Activated CD8-positive, alpha-beta T cell treated with anti-CD3 and anti-CD28 coated beads for 36 hours (primary cell): ENCODE measurements at regions not wholly inside any gene's neighbourhood (a gene's known extent, or its start where the extent isn't known, plus 50 kb on each side); places are given as distances from the start of the nearest gene placed in this dataset.
A peak's percentile ranks its signal among the peaks of the same experiment; 100 is the strongest.
"Not testable (repeated sequence)": the region's sequence is repeated elsewhere in the genome, so short reads cannot be mapped to it uniquely, and the experiment has no call there.

Source experiments
- ATAC-seq: fragments of 200-7000 bp; cut with Tn5 transposase; one replicate; pipeline ENCODE4 v1.10.0; 2021; ENCODE audit warnings: mild to moderate bottlenecking, moderate library complexity
- CTCF ChIA-PET: fragments of 350-600 bp; sonication (Branson Sonifier 250); formaldehyde crosslinking; loops from one replicate; lab custom pipeline; 2021; ENCODE audit warnings: antibody characterized with exemption; lab: Charles Lee
- POLR2A ChIA-PET: fragments of 350-600 bp; sonication (Branson Sonifier 250); formaldehyde crosslinking; loops from one replicate; lab custom pipeline; 2021; ENCODE audit warnings: antibody characterized with exemption; lab: Charles Lee
- DNase-seq: peaks from one replicate; pipeline ENCODE4 v3.0.0-alpha.2; 2020
- H3K27ac Mint-ChIP-seq: one replicate; pipeline ENCODE4 v1.8.0; 2021; ENCODE audit warnings: mild to moderate bottlenecking, mixed read lengths
- H3K27me3 Mint-ChIP-seq: one replicate; pipeline ENCODE4 v1.8.0; 2021; ENCODE audit warnings: mixed read lengths
- H3K36me3 Mint-ChIP-seq: one replicate; pipeline ENCODE4 v1.8.0; 2021; ENCODE audit warnings: low read depth, mixed read lengths
- H3K4me1 Mint-ChIP-seq: one replicate; pipeline ENCODE4 v1.8.0; 2021; ENCODE audit warnings: low read depth, mixed read lengths
- H3K4me3 Mint-ChIP-seq: one replicate; pipeline ENCODE4 v1.8.0; 2021; ENCODE audit warnings: mild to moderate bottlenecking, moderate library complexity, mixed read lengths
- H3K9me3 Mint-ChIP-seq: one replicate; pipeline ENCODE4 v1.8.0; 2021; ENCODE audit warnings: mixed read lengths
- intact Hi-C: fragments of 100-400 bp; cut with micrococcal nuclease; formaldehyde crosslinking; loops from one replicate; pipeline ENCODE4 v1.10.0; 2022
- TF ChIP-seq, protein P1 (sequence below): fragments of 200-600 bp; IDR thresholded peaks from one replicate; pipeline ENCODE4 v1.8.0; 2022; ENCODE audit warnings: antibody characterized with exemption, mild to moderate bottlenecking

DNA sequence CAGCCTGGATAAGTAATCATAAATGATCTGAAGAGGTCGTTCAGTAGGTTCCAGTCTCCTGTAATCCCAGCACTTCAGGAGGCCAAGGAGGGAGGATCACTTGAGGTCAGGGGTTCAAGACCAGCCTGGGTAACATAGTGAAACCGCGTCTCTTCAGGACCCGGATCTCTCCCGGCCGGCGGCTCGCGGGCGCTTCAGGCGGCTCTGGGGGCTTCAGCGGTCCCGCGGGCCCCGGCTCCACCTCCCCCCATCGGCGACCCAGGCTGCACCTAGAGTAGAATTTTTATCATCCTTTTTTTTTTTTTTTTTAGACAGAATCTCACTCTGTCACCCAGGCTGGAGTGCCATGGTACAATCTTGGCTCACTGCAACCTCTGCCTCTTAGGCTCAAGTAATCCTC is 95.9 kb downstream of the ABCC12 start:
- no peaks in the 10 kb centered on the region for H3K4me1 Mint-ChIP-seq
- CTCF ChIA-PET = no interaction called here

DNA sequence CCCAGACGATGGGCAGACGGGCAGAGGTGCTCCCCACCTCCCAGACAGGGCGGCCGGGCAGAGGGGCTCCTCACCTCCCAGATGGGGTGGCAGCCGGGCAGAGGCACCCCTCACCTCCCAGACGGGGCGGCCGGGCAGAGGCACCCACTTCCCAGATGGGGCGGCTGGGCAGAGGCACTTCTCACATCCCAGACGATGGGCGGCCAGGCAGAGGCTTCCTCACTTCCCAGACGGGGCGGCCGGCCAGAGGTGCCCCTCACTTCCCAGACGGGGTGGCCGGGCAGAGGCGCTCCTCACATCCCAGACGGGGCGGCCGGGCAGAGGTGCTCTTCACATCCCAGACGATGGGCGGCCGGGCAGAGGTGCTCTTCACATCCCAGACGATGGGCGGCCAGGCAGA is 96.6 kb downstream of the ABCC12 start:
- H3K4me1 Mint-ChIP-seq, H3K36me3 Mint-ChIP-seq, POLR2A ChIA-PET, DNase-seq, intact Hi-C loops, H3K27ac Mint-ChIP-seq, ATAC-seq, CTCF ChIA-PET, H3K9me3 Mint-ChIP-seq, H3K4me3 Mint-ChIP-seq: not testable (repeated sequence)
- H3K27me3 Mint-ChIP-seq = peaks cover 15% of the 10 kb centered on the region

More for the DNA sequence above, 95.9 kb downstream of the ABCC12 start:
- intact Hi-C loops = no loop called here
- Mint-ChIP-seq H3K27ac (no peak overlapping the region), H3K36me3 (no peaks in the 10 kb centered on the region), H3K4me3 (no peak overlapping the region), H3K9me3 (peaks cover 3% of the 10 kb centered on the region), H3K27me3 (peaks cover 12% of the 10 kb centered on the region)
- no peak for ATAC-seq
- TF ChIP-seq, protein P1, sequence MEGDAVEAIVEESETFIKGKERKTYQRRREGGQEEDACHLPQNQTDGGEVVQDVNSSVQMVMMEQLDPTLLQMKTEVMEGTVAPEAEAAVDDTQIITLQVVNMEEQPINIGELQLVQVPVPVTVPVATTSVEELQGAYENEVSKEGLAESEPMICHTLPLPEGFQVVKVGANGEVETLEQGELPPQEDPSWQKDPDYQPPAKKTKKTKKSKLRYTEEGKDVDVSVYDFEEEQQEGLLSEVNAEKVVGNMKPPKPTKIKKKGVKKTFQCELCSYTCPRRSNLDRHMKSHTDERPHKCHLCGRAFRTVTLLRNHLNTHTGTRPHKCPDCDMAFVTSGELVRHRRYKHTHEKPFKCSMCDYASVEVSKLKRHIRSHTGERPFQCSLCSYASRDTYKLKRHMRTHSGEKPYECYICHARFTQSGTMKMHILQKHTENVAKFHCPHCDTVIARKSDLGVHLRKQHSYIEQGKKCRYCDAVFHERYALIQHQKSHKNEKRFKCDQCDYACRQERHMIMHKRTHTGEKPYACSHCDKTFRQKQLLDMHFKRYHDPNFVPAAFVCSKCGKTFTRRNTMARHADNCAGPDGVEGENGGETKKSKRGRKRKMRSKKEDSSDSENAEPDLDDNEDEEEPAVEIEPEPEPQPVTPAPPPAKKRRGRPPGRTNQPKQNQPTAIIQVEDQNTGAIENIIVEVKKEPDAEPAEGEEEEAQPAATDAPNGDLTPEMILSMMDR = no peak
- DNase-seq = no peak
- POLR2A ChIA-PET = no interaction called here

DNA sequence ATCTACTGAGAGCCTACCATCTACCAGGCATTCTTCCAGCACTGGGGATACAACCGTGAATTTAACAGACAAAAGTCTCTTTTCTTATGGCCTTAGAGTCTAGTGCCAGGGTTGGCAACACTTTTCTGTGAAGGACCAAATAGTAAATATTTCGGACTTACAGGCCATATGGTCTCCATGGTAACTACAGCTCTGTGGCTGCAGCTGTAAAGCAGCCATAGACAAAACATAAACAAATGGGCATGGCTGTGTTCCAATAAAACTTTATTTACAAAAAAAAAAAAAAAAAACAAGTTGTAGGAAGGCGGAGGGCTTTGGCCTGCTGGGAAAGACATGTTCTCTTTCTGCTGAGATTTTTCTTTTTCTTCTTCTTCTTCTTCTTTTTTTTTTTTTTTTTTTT is 98.7 kb downstream of the ABCC12 start:
- TF ChIP-seq, protein P1 = no peak
- Mint-ChIP-seq H3K27ac (no peak overlapping the region), H3K4me3 (no peak overlapping the region), H3K9me3 (no peaks in the 10 kb centered on the region), H3K4me1 (no peaks in the 10 kb centered on the region), H3K27me3 (peaks cover 14% of the 10 kb centered on the region), H3K36me3 (no peaks in the 10 kb centered on the region)
- ChIA-PET CTCF (interaction anchor here (0.6 to 1.5 kb wide), 3 partner anchors 100 to 317 kb away, joined by 3 to 4 read pairs (median 4); no protein-coding TSS in a partner anchor), POLR2A (no interaction called here)
- DNase-seq (no peak), ATAC-seq (no peak)
- intact Hi-C loops = no loop called here

DNA sequence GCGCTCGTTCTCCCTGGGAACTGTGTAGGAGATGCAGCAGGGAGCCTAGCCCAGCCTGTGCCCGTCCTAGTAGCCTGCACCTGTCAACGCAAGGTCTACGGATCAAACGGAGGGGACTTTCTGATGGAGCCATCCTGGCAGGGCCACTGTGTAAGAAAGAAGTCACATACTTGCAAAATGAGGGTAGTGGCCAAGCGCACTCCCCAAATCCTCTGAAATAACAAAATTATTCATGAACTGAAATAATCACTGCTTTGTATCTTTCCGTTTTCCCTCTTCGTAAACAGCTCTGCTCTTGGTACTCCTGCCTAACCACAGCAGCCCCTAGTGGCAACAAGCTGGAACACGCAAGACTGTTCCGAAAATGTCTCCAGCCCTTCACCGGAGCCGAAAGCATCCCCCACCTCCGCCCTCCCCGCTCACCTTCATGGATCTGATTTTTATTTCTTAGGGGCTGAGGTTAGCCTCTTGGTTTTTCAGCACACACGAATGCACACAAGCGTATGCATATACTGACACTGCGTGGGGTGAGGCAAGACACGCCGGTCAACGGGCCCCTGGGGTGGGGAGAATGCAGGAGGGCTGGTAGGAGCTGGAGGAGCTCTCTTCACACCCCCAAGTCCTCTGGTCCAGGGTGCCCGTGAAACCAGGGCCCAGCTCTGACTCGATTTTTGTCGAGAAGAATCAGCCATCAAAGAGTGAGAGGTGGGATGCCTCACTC is 100.8 kb downstream of the ABCC12 start:
- Mint-ChIP-seq H3K4me3 (no peak overlapping the region), H3K27ac (no peak overlapping the region), H3K4me1 (no peaks in the 10 kb centered on the region), H3K36me3 (no peaks in the 10 kb centered on the region), H3K9me3 (no peaks in the 10 kb centered on the region), H3K27me3 (peaks cover 14% of the 10 kb centered on the region)
- TF ChIP-seq, protein P1 = peak; percentile 61
- peak; percentile 48 for DNase-seq
- ChIA-PET POLR2A (interaction anchor here (0.6 kb wide), 1 partner anchor 26 kb away, joined by 6 read pairs; no protein-coding TSS in a partner anchor), CTCF (interaction anchor here (0.6 to 2.1 kb wide), 14 partner anchors 8 to 914 kb away, joined by 3 to 7 read pairs (median 4); partner anchors contain the start of gene NETO2)
- peak; percentile 49 for ATAC-seq
- intact Hi-C loops = no loop called here

DNA sequence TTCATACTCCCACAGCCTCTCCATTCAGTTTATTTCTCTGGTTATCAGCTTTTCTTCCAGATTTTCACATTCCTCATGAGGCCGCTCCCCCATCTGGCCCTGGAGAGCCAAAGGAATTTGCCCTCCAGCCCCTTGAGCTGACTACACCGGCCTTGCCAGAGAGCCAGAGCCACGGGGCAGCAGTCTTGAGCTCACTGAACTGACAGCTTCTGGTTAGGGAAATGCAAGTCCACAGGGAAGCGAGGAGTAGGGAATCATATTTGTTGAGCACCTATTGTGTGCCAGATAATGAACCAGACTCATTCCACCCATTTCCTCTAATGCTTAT is 102.4 kb downstream of the ABCC12 start:
- peaks cover 12% of the 10 kb centered on the region for H3K27me3 Mint-ChIP-seq
- H3K9me3 Mint-ChIP-seq = no peaks in the 10 kb centered on the region
- TF ChIP-seq, protein P1 = no peak
- ATAC-seq (no peak), DNase-seq (no peak)
- intact Hi-C loops = no loop called here
- H3K27ac Mint-ChIP-seq = no peak overlapping the region
- H3K4me1 Mint-ChIP-seq = no peaks in the 10 kb centered on the region
- POLR2A ChIA-PET = no interaction called here
- CTCF ChIA-PET = interaction anchor here (2.1 kb wide), 1 partner anchor 111 kb away, joined by 6 read pairs; no protein-coding TSS in a partner anchor
- H3K36me3 Mint-ChIP-seq = no peaks in the 10 kb centered on the region
- no peak overlapping the region for H3K4me3 Mint-ChIP-seq
